ENCODE measurements at regions not wholly inside any gene's neighbourhood (a gene's known extent, or its start where the extent isn't known, plus 50 kb on each side); places are given as distances from the start of the nearest gene placed in this dataset.

GRCh38 chr10:32155075-32155516 lies 98.9 kb upstream of the KIF5B start:
- Histone ChIP-seq H2AFZ (ENCODE audit: low read depth, low read length) (no peak overlapping the region), H3K9me2 (ENCODE audit: insufficient read depth, low read length) (no peaks in the 10 kb centered on the region), H3F3A (ENCODE audit: insufficient read depth, low read length, poor library complexity, severe bottlenecking) (no peaks in the 10 kb centered on the region), H3K79me2 (replicated peaks; ENCODE audit: insufficient read depth, low read length) (no peaks in the 10 kb centered on the region), H3K9me3 (ENCODE audit: low read length) (no peaks in the 10 kb centered on the region), H3K4me3 (ENCODE audit: low read length) (no peak overlapping the region), H4K20me1 (ENCODE audit: insufficient read depth) (no peaks in the 10 kb centered on the region), H3K27ac (ENCODE audit: low read length) (no peak overlapping the region), H3K36me3 (ENCODE audit: insufficient read depth, low read length) (no peaks in the 10 kb centered on the region), H3K27me3 (ENCODE audit: insufficient read depth, low read depth, low read length) (no peaks in the 10 kb centered on the region), H3K4me2 (ENCODE audit: low read length) (no peak overlapping the region), H3K9ac (ENCODE audit: low read length) (no peak overlapping the region)
- TF ChIP-seq RAD21 (conservative IDR thresholded peaks at IDR 0.05) (no peak), EP300 (conservative IDR thresholded peaks at IDR 0.05; ENCODE audit: poor library complexity, severe bottlenecking) (no peak)
- TF ChIP-seq, protein P1, sequence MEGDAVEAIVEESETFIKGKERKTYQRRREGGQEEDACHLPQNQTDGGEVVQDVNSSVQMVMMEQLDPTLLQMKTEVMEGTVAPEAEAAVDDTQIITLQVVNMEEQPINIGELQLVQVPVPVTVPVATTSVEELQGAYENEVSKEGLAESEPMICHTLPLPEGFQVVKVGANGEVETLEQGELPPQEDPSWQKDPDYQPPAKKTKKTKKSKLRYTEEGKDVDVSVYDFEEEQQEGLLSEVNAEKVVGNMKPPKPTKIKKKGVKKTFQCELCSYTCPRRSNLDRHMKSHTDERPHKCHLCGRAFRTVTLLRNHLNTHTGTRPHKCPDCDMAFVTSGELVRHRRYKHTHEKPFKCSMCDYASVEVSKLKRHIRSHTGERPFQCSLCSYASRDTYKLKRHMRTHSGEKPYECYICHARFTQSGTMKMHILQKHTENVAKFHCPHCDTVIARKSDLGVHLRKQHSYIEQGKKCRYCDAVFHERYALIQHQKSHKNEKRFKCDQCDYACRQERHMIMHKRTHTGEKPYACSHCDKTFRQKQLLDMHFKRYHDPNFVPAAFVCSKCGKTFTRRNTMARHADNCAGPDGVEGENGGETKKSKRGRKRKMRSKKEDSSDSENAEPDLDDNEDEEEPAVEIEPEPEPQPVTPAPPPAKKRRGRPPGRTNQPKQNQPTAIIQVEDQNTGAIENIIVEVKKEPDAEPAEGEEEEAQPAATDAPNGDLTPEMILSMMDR (IDR thresholded peaks at IDR 0.05; ENCODE audit: poor library complexity, severe bottlenecking): no peak

DNA sequence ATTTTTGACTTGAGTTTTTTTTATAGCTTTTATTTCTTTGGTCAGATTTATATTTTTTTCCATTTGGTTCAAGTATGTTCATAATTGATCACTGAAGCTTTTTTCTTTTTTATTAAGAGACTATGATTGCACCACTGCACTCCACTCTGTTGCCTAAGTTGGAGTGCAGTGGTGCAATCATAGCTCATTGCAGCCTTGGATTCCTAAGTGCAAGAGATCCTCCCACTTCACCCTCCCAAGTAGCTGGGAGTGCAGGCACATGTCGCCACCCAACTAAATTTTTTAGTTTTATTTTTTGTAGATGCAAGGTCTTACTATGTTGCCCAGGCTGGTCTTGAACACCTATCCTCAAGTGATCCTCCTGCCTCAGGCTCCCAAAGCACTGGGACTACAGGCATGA lies 97.7 kb upstream of the KIF5B start:
- Histone ChIP-seq H3F3A (ENCODE audit: insufficient read depth, low read length, poor library complexity, severe bottlenecking) (no peaks in the 10 kb centered on the region), H3K9me3 (ENCODE audit: low read length) (no peaks in the 10 kb centered on the region), H3K27ac (ENCODE audit: low read length) (no peak overlapping the region), H3K4me3 (ENCODE audit: low read length) (no peak overlapping the region), H3K9me2 (ENCODE audit: insufficient read depth, low read length) (no peaks in the 10 kb centered on the region), H3K79me2 (replicated peaks; ENCODE audit: insufficient read depth, low read length) (no peaks in the 10 kb centered on the region), H2AFZ (ENCODE audit: low read depth, low read length) (no peak overlapping the region), H4K20me1 (ENCODE audit: insufficient read depth) (no peaks in the 10 kb centered on the region), H3K36me3 (ENCODE audit: insufficient read depth, low read length) (no peaks in the 10 kb centered on the region), H3K4me2 (ENCODE audit: low read length) (no peak overlapping the region), H3K9ac (ENCODE audit: low read length) (no peak overlapping the region), H3K27me3 (ENCODE audit: insufficient read depth, low read depth, low read length) (no peaks in the 10 kb centered on the region)
- TF ChIP-seq TAF1 (IDR thresholded peaks at IDR 0.05; ENCODE audit: low read depth): no peak
- TF ChIP-seq MXI1 (conservative IDR thresholded peaks at IDR 0.05; ENCODE audit: poor library complexity, severe bottlenecking): no peak
- no peak for TF ChIP-seq EP300 (conservative IDR thresholded peaks at IDR 0.05; ENCODE audit: poor library complexity, severe bottlenecking)
- TF ChIP-seq REST (IDR thresholded peaks at IDR 0.05; ENCODE audit: borderline replicate concordance): no peak
- TF ChIP-seq POLR2AphosphoS5 (IDR thresholded peaks at IDR 0.05): no peak
- no peak for TF ChIP-seq EZH2 (IDR thresholded peaks at IDR 0.05; ENCODE audit: borderline replicate concordance, insufficient read depth, low read length, poor library complexity, severe bottlenecking)
- no peak for TF ChIP-seq RAD21 (conservative IDR thresholded peaks at IDR 0.05)
- TF ChIP-seq, protein P1 (IDR thresholded peaks at IDR 0.05; ENCODE audit: poor library complexity, severe bottlenecking): no peak
- no peak for TF ChIP-seq SMC3 (conservative IDR thresholded peaks at IDR 0.05; ENCODE audit: poor library complexity)
